ENCODE measurements at regions not wholly inside any gene's neighbourhood (a gene's known extent, or its start where the extent isn't known, plus 50 kb on each side); places are given as distances from the start of the nearest gene placed in this dataset.

- no peak for TF ChIP-seq EZH2 (IDR thresholded peaks at IDR 0.05)
- no peak for TF ChIP-seq POLR2AphosphoS5 (IDR thresholded peaks at IDR 0.05; ENCODE audit: borderline replicate concordance, low read depth, low read length)
- TF ChIP-seq FOXP2 (optimal IDR thresholded peaks at IDR 0.05; ENCODE audit: control extremely low read depth, extremely low read length, insufficient read depth) = no peak
Measured at GRCh38 chr2:157172866-157173578, 84.5 kb upstream of the GALNT5 start.

All from SK-N-MC (cell line).